Adrenal gland (tissue), 9 donors: ENCODE measurements at regions not wholly inside any gene's neighbourhood (a gene's known extent, or its start where the extent isn't known, plus 50 kb on each side); places are given as distances from the start of the nearest gene placed in this dataset.
"Not testable (repeated sequence)": the region's sequence is repeated elsewhere in the genome, so short reads cannot be mapped to it uniquely, and the experiment has no call there.

Experiments used
- DNase-seq, 7 donors: peaks; one replicate each; pipeline ENCODE4 v3.0.0-alpha.2; 2019 to 2020
- H3K27ac ChIP-seq, 5 donors: fragments of 200-600 bp; sonication (generic) in 4 of 5; 1 replicate in 3 of 5; 2 replicates in 2 of 5; pipeline versions ENCODE4 v1.5.1 to v1.8.0; 2016 to 2020; ENCODE audit warnings: mild to moderate bottlenecking in 1 of 5
- H3K27me3 ChIP-seq: fragments of 200-600 bp; 2 replicates; pipeline ENCODE4 v1.8.0; 2021
- H3K36me3 ChIP-seq, 2 donors: fragments of 200-600 bp; replicated peaks in 1 of 2; 1 replicate in 1 of 2; 2 replicates in 1 of 2; pipeline versions ENCODE4 v1.5.1 to v1.8.0; 2018 to 2022
- H3K4me1 ChIP-seq, 2 donors: fragments of 200-600 bp; replicated peaks in 1 of 2; 1 replicate in 1 of 2; 2 replicates in 1 of 2; pipeline versions ENCODE4 v1.5.1 to v1.8.0; 2018 to 2021
- H3K4me3 ChIP-seq, 4 donors: fragments of 200-600 bp; sonication (generic) in 3 of 4; one replicate each; pipeline ENCODE4 v1.5.1; 2016 to 2018
- H3K9me3 ChIP-seq, 3 donors: fragments of 200-600 bp; sonication (generic) in 1 of 3; replicated peaks in 1 of 3; 1 replicate in 2 of 3; 2 replicates in 1 of 3; pipeline versions ENCODE4 v1.5.1 to v1.8.0; 2016 to 2021
- POLR2A ChIP-seq, 2 donors: fragments of 450-650 bp; IDR thresholded peaks; one replicate each; pipeline ENCODE4 v1.6.1; 2017; ENCODE audit warnings: antibody characterized with exemption in 2 of 2, mild to moderate bottlenecking in 2 of 2, moderate library complexity in 1 of 2
- WGBS, 4 donors: extraction: QIAGEN DNeasy Blood & Tissue Kit in 2 of 4; methylation state at CpG; one replicate each; pipeline versions ENCODE4 v1.1.5 to v1.1.7; 2013 to 2017; 5-methylcytosine and 5-hydroxymethylcytosine counted together
- intact Hi-C, 2 donors: fragments of 100-400 bp; cut with DNase I; formaldehyde crosslinking; loops; one replicate each; pipeline versions ENCODE4 v1.14.1 to v1.15.0; 2022 to 2023
- TF ChIP-seq, protein P1 (sequence below), 6 experiments: fragments of 450-650 bp in 4 of 6; fragments of 200-600 bp in 2 of 6; sonication (generic) in 1 of 6; IDR thresholded peaks; 1 replicate in 5 of 6; 2 replicates in 1 of 6; pipeline versions ENCODE4 v1.5.1 to v1.8.0; 2016 to 2021; ENCODE audit warnings: antibody characterized with exemption in 6 of 6, mild to moderate bottlenecking in 2 of 6, moderate library complexity in 1 of 6
- donor health status: healthy with polysubstance abuse.
- donor health status: Bipolar disorder and iron deficiency.
- donor health status: DM: yes; HTN: yes; CAD: no.
- donor health status: DM: no; HTN: no; CAD: no.
- donor health status: DM: no; HTN: no; CAD: no.

DNA sequence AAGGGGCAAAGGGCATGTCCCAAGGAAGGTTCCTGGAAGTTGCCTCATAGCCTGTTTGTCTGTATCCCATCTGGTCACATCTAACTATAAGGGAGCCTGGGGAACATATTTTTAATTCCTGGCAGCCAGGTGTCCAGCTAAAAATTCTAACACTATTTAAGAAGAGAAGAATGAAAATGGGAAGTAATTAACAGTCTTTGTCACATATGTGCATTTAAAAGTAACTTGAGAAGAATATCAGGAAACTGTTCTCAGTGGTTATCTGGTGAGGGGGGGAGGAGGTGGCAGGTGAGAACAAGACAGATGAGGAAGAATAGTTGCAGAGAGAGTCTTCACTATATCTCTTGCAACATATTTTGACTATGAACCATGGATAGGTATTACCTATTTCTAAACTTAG, 75.5 kb upstream of the ELOVL5 start:
- TF ChIP-seq POLR2A (IDR thresholded peaks at IDR 0.05) = no peak
- TF ChIP-seq, protein P1, sequence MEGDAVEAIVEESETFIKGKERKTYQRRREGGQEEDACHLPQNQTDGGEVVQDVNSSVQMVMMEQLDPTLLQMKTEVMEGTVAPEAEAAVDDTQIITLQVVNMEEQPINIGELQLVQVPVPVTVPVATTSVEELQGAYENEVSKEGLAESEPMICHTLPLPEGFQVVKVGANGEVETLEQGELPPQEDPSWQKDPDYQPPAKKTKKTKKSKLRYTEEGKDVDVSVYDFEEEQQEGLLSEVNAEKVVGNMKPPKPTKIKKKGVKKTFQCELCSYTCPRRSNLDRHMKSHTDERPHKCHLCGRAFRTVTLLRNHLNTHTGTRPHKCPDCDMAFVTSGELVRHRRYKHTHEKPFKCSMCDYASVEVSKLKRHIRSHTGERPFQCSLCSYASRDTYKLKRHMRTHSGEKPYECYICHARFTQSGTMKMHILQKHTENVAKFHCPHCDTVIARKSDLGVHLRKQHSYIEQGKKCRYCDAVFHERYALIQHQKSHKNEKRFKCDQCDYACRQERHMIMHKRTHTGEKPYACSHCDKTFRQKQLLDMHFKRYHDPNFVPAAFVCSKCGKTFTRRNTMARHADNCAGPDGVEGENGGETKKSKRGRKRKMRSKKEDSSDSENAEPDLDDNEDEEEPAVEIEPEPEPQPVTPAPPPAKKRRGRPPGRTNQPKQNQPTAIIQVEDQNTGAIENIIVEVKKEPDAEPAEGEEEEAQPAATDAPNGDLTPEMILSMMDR (IDR thresholded peaks at IDR 0.05) = no peak
- H3K27ac ChIP-seq = no peak overlapping the region
- no peak overlapping the region for H3K4me3 ChIP-seq
- no peaks in the 10 kb centered on the region for H3K9me3 ChIP-seq
- no peaks in the 10 kb centered on the region for H3K4me1 ChIP-seq
- no peaks in the 10 kb centered on the region for H3K27me3 ChIP-seq
- DNase-seq = no peak
- H3K36me3 ChIP-seq = no peaks in the 10 kb centered on the region
- intact Hi-C loops = no loop called here

DNA sequence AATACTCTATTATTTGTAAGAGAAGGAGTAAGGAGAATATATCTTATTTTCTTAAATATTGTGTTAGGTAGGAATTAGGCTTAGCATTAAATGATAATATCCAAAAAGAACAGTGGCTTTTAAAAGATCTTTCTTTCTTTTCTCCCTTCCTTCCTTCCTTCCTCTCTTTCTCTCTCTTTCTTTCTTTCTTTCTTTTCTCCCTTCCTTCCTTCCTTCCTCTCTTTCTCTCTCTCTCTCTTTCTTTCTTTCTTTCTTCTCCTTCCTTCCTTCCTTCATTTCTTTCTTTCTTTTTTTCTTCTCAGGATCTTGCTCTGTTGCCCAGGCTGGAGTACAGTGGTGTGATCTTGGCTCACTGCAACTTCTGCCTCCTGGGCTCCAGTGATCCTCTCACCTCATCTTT, 74.8 kb upstream of the ELOVL5 start:
- H3K4me1 ChIP-seq = not testable (repeated sequence)

DNA sequence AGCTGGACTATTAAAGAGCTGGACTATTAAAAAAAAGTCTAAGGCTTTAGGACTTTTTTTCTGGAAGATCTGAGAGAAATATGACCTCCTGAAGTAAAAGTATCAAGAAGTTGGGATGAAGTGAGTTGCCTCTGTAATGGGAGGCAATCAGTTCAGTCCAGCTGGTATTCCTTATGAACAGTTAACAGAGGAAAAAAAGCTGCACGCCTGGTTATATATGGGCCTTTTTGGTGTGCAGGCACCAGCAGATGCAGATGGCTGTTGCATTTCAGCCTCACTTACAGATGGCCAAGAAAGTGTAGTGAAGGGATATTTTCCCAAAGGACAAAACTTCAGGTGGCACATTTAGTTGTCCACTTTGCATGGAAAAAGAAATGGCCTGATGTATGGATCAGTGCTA, 70.3 kb upstream of the ELOVL5 start:
- H3K36me3 ChIP-seq = no peaks in the 10 kb centered on the region
- H3K9me3 ChIP-seq = no peaks in the 10 kb centered on the region
- H3K27ac ChIP-seq = no peak overlapping the region
- no peaks in the 10 kb centered on the region for H3K27me3 ChIP-seq
- no peaks in the 10 kb centered on the region for H3K4me1 ChIP-seq
- H3K4me3 ChIP-seq = no peak overlapping the region
- DNase-seq = no peak
- no peak for TF ChIP-seq POLR2A (IDR thresholded peaks at IDR 0.05)
- TF ChIP-seq, protein P1 (IDR thresholded peaks at IDR 0.05) = no peak
- 77 to 90% (median 85%) methylated on average over 1 of the region's 1 CpG for WGBS, 4 donors
- intact Hi-C loops = loop anchor here (10.0 kb wide), 3 partner anchors 54 to 244 kb away; no protein-coding TSS in a partner anchor

More for the DNA sequence above, 74.8 kb upstream of the ELOVL5 start:
- H3K27me3 ChIP-seq, DNase-seq, H3K36me3 ChIP-seq, H3K4me3 ChIP-seq, H3K27ac ChIP-seq, intact Hi-C loops, H3K9me3 ChIP-seq: not testable (repeated sequence)

DNA sequence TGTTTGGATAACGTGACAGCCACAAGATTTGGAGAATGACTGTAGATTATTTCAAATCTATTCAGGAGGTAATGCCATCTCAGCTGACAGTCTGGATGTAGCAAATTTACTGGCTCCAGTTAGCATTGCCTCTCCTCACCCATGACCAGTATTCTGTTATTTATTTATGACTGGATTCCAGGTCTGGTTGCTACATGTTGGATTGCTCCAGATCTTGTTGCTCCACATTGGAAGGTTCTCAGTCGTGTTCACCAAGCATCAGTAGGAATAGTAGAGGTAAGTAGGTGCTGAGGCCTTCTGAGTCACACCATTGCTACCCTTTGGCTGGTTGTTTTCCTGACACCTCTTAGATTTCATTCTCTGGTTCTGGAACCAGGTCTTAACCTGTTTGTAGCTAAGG, 69.5 kb upstream of the ELOVL5 start:
- H3K9me3 ChIP-seq = no peaks in the 10 kb centered on the region
- H3K4me3 ChIP-seq = no peak overlapping the region
- H3K36me3 ChIP-seq = no peaks in the 10 kb centered on the region
- no peaks in the 10 kb centered on the region for H3K27me3 ChIP-seq
- DNase-seq = no peak
- H3K4me1 ChIP-seq = no peaks in the 10 kb centered on the region
- intact Hi-C loops = loop anchor here (10.0 kb wide), 3 partner anchors 53 to 243 kb away; no protein-coding TSS in a partner anchor
- TF ChIP-seq POLR2A (IDR thresholded peaks at IDR 0.05) = no peak
- TF ChIP-seq, protein P1 (IDR thresholded peaks at IDR 0.05) = no peak
- H3K27ac ChIP-seq = no peak overlapping the region
- WGBS, 4 donors = 79 to 91% (median 84%) methylated on average over 2 of the region's 2 CpGs

DNA sequence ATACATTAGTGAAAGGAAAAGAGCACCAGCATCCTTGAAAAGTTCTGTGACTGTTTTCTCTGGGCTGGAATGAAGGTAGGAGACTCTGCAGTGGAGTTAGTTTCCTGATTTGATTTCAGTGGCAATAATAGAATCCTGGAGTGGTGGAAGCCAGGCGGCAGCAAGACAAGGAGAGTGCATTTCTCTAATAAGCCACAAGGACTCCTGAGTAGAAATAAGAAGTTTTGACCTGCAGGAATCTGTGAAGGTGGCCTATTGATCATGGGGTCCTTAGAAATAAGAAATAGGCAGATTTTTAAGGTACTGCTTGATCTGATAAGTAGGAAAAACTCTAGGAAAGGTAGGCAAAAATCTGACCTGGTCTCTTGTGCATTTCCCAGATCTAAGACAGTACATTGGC, 68.4 kb upstream of the ELOVL5 start:
- WGBS, 4 donors = 67 to 88% (median 85%) methylated on average over 1 of the region's 1 CpG
- Histone ChIP-seq H3K9me3 (no peaks in the 10 kb centered on the region), H3K36me3 (no peaks in the 10 kb centered on the region), H3K4me3 (no peak overlapping the region), H3K27ac (no peak overlapping the region), H3K27me3 (no peaks in the 10 kb centered on the region), H3K4me1 (peaks cover 0 to 5% of the 10 kb centered on the region in 2 donors)
- intact Hi-C loops = loop anchor here (10.0 kb wide), 3 partner anchors 52 to 242 kb away; no protein-coding TSS in a partner anchor
- no peak for TF ChIP-seq POLR2A (IDR thresholded peaks at IDR 0.05)
- TF ChIP-seq, protein P1 (IDR thresholded peaks at IDR 0.05) = no peak
- no peak for DNase-seq
